NCI-H2171 treated with DMSO at 0.1 percent for 48 hours (cell line): ENCODE measurements at regions not wholly inside any gene's neighbourhood (a gene's known extent, or its start where the extent isn't known, plus 50 kb on each side); places are given as distances from the start of the nearest gene placed in this dataset.
"Not testable (repeated sequence)": the region's sequence is repeated elsewhere in the genome, so short reads cannot be mapped to it uniquely, and the experiment has no call there.

ENCODE experiments used
- DNase-seq: peaks from one replicate; lab custom pipeline; 2025; lab: John Stamatoyannopoulos, UW

GRCh38 chr7:66539902-66540375 lies 88.7 kb upstream of the KCTD7 start:
- no peak for DNase-seq

GRCh38 chr7:66542049-66542448 lies 86.6 kb upstream of the KCTD7 start:
- DNase-seq: no peak

- DNase-seq: no peak
Observed at GRCh38 chr7:66542528-66543269, 86.0 kb upstream of the KCTD7 start.

- no peak for DNase-seq
Observed at GRCh38 chr7:66549466-66549865, 79.2 kb upstream of the KCTD7 start.

- no peak for DNase-seq
Observed at GRCh38 chr7:66553001-66553400, 75.7 kb upstream of the KCTD7 start.

- DNase-seq: not testable (repeated sequence)
Observed at GRCh38 chr7:66553675-66554074, 75.0 kb upstream of the KCTD7 start.

- DNase-seq: not testable (repeated sequence)
Observed at GRCh38 chr7:66554291-66554690, 74.4 kb upstream of the KCTD7 start.

- DNase-seq: not testable (repeated sequence)
Observed at GRCh38 chr7:66554842-66555430, 73.7 kb upstream of the KCTD7 start.

- no peak for DNase-seq
Observed at GRCh38 chr7:66556177-66556548, 72.5 kb upstream of the KCTD7 start.

- DNase-seq: no peak
Observed at GRCh38 chr7:66556549-66557213, 72.0 kb upstream of the KCTD7 start.

- DNase-seq: peak; percentile 47
Observed at GRCh38 chr7:66557214-66558200, 71.2 kb upstream of the KCTD7 start.

- no peak for DNase-seq
Observed at GRCh38 chr7:66558201-66558641, 70.5 kb upstream of the KCTD7 start.

GRCh38 chr7:66558660-66559465 lies 69.8 kb upstream of the KCTD7 start:
- DNase-seq: no peak

- DNase-seq: no peak
Observed at GRCh38 chr7:66564045-66564444, 64.6 kb upstream of the KCTD7 start.

- not testable (repeated sequence) for DNase-seq
Observed at GRCh38 chr7:66570179-66570578, 58.5 kb upstream of the KCTD7 start.

- DNase-seq: no peak
Observed at GRCh38 chr7:66571568-66571967, 57.1 kb upstream of the KCTD7 start.

GRCh38 chr7:66573782-66574495 lies 54.7 kb upstream of the KCTD7 start:
- DNase-seq: not testable (repeated sequence)

GRCh38 chr7:66574768-66575167 lies 53.9 kb upstream of the KCTD7 start:
- DNase-seq: not testable (repeated sequence)

- no peak for DNase-seq
Observed at GRCh38 chr7:66575398-66575797, 53.3 kb upstream of the KCTD7 start.

GRCh38 chr7:66576646-66577045 lies 52.0 kb upstream of the KCTD7 start:
- no peak for DNase-seq
